ENCODE measurements at regions not wholly inside any gene's neighbourhood (a gene's known extent, or its start where the extent isn't known, plus 50 kb on each side); places are given as distances from the start of the nearest gene placed in this dataset.

GRCh38 chr12:111222027-111222414, 146.9 kb downstream of the PHETA1 start:
- DNase-seq (ENCODE audit: low read depth) = no peak

- DNase-seq (ENCODE audit: low read depth) = no peak
Measured at GRCh38 chr12:111221062-111222026, 147.6 kb downstream of the PHETA1 start.

GRCh38 chr12:111220363-111220762, 148.5 kb downstream of the PHETA1 start:
- no peak for DNase-seq (ENCODE audit: low read depth)

DNA sequence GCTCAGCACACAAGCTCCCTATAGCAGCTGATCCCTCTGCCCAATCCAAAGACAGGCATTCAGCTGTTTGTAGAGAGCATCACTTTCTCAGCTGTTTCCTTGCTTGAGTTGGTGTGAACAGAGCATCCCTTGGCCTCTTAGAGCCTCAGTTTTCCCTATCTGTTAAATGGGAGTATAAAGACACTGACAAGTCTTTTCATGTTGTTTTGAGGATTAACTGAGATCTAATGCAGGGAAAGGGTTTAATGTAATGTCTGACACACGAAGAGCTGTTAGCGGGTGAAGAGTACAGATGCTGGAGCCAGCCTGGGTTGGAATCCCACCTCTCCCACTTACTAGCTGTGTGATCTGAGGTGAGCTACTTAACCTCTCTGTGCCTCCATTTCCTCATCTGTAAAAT, 149.5 kb downstream of the PHETA1 start:
- no peak for DNase-seq (ENCODE audit: low read depth)

DNA sequence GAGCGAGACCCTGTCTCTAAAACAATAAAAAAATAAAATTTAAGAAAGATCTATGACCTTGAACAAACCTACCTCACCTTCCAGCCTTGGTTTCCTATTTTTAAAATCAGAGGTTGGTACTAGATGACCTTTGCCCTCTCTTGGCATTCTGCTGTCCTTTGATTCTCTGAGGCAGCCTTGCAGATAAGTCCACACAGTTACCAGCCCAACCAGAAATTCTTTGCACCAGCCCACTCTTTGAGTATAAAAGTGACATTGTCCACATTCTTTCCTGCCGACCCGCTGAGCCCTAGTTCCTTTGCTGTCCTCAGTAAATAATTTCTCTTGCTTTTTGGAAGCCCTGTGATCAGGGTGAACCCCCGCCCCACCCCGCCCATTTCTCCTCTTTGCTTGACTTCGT, 150.4 kb downstream of the PHETA1 start:
- DNase-seq (ENCODE audit: low read depth) = no peak

GRCh38 chr12:111216387-111217159, 152.3 kb downstream of the PHETA1 start:
- no peak for DNase-seq (ENCODE audit: low read depth)

DNA sequence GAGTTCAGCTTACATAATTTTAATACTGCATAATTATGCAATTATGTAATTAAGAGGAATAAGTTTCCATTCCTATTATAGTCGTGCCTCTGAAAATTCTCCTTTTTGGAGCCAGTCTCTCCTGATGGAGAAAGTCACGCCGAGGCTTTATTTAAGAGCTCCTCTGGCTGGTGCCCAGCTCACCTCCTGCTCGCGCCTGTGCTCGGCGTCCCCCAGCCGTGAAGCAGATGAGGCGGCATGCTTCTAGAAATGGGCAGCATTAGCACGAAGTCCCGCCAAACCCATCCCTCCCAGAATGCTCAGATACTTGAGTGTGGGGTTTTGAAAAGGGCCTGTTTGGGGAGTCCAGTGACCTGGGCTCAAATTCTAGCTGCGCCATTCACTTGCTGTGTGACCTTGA, 153.0 kb downstream of the PHETA1 start:
- DNase-seq (ENCODE audit: low read depth) = no peak

DNA sequence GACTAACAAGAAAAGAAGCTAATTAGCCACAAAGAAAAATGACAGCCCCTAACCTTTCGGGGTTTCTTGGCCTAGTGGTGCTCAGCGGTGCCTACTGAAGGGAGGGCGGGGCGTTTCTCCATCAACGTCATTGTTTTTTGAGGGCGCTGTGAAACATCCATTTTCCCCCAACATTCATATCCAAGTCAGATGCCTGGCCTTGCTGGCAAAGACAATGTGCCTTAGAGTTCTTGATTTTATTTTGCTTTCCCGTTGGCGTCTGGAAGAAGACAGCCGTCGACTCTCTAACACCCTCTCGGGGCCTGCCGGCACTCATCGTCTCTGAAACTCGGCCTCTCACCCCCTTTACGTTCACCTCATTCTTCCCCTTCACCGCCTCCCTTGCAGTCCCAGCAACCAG, 154.5 kb downstream of the PHETA1 start:
- no peak for DNase-seq (ENCODE audit: low read depth)

GRCh38 chr12:111213561-111213960, 155.3 kb downstream of the PHETA1 start:
- no peak for DNase-seq (ENCODE audit: low read depth)

DNA sequence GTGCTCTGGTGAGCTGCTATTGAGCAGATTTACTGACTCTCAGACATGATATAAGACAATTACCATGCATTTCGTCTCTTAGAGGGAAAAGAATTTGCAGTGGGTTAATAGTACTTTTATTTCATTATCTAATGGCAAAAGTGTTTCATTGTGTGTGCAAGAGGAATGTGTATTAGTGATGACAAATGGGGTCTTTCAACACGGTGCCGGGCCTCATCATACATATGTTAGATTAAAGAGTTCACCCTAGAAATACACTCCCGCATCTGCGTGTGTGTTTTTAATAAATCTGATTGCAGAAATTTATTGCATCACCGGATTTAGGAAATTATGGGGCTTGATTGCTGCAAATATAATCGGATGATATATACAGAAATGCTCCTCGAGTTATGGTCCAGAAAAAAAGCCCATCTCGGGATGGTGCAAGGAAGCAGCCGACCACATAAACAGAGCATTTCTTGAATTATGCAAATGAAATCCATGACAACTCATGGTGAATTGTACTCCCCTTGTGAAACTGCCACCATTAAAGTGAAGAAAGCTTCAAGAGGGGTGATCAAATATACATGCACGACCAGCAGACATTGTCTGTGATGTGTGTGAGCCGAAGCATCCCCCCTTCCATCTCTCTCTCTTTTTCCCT, 156.0 kb downstream of the PHETA1 start:
- DNase-seq (ENCODE audit: low read depth) = no peak

DNA sequence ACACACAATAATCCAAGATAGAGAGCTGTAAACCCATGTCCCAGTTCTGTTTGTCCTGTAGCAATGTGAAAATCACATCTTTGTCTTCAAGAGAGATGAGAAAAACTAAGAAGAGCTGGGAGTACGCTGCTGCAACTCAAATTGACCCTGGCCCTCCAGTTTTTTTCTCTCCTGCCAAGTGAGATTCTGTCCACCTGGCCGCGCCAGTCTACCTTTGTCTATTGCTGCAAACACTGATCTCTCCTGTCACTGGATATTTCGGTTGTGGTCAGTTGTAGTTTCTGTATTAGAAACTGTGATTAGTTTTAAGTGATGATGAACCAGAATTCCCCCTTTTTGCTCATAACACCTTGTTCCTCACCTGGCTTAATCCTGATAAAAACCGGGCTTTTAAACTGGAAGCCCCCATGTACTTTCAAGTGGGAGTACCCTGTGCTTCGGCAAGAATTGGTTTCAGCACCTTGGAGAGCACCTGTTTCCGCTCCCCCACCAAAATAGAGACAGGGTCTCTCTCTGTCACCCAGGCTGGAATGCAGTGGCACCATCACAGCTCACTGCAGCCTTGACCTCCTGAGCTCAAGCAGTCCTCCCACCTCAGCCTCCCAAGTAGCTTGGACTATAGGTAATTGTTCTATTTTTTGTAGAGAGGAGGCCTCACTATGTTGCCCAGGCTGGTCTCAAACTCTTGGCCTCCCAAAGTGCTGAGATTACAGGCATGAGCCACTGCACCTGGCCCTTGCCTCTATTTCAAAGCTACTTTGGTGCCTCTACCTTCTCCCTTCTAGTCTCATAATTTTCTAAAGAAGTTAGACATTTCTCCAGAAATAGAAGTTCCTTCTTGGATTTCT, 156.8 kb downstream of the PHETA1 start:
- no peak for DNase-seq (ENCODE audit: low read depth)

DNA sequence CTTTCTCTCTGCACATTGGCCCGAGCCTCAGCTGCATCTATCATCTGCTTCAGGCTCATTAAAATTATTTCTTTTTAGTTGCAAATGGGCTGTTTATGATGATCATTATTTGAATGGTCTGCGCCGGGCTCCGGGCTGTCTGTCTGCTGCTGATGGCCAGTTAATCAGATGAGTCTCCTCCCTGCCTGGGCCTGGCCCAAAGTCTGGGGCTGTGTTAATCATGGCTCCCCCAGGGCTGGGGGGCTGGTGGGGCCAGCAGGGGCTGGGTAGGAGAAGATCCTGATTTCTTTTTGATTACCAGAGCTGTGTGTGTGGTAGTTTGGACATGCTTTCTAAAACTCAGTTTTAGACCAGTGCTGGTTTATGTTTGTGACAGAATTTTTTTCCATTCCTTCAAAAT, 159.1 kb downstream of the PHETA1 start:
- no peak for DNase-seq (ENCODE audit: low read depth)

DNA sequence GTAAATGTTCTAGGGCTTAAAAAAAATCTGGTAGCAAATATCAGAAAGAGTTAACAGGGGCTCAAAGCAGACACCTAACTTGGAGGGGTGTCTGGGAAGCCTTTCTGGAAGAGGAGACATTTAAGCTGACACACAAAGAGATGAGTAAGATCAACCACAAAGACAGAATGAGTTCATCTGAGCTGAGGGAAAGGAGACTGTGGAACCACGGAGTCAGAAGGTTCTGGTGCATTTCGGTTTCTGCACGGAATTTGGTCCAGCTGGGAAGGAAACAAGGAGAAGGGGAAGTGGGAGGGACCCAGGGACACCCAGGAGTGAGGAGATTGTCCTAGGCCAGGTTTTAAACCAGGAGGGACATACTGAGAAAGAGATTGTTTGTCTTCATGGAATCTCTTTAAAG, 161.1 kb downstream of the PHETA1 start:
- DNase-seq (ENCODE audit: low read depth) = no peak

DNA sequence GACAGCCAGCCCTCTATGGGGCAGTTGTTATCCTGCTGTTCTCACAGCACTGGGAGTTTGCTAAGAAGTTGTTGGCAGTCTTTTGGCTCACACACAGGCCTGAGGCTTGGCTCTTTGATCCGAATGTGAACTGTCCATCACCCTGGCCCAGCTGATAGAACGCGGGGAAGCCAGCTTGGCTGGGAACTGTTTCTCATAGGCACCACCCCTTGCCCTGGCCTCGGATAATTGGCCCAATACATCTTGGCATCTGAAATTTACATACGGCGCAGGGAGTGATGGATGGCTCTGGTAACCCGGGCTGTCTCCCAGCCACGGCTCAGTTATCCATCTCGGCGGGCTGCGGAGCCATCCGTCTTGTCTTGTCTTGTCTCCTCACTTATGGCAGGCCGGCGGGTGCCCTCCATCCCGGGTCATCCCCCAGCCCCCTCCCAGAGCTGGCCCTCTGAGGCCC, 164.1 kb downstream of the PHETA1 start:
- no peak for DNase-seq (ENCODE audit: low read depth)

DNA sequence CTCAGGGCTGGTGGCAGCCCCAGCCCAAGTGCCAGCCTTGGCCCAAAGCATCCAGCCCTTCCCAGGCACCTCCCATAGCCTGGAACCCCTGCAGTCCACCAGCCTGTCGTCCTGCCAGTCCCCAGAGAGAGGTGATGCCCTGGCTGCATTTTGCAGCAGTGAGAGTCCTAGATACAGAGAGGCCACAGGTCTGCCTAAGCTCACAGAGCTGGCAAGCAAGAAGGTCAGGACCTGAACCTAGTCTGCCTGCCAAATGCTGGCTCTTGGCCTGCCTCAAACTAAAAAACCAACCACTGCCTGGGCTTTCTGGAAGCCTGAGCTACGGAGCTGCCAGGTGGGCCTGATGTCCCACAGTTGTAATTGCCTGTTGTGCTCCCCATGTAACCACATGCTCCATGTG, 164.9 kb downstream of the PHETA1 start:
- DNase-seq (ENCODE audit: low read depth) = no peak

- no peak for DNase-seq (ENCODE audit: low read depth)
Measured at GRCh38 chr12:111203446-111203845, 165.4 kb downstream of the PHETA1 start.

GRCh38 chr12:111202237-111202915, 166.5 kb downstream of the PHETA1 start:
- no peak for DNase-seq (ENCODE audit: low read depth)

- DNase-seq (ENCODE audit: low read depth) = no peak
Measured at GRCh38 chr12:111201495-111202236, 167.2 kb downstream of the PHETA1 start.

- no peak for DNase-seq (ENCODE audit: low read depth)
Measured at GRCh38 chr12:111201036-111201435, 167.9 kb downstream of the PHETA1 start.

DNA sequence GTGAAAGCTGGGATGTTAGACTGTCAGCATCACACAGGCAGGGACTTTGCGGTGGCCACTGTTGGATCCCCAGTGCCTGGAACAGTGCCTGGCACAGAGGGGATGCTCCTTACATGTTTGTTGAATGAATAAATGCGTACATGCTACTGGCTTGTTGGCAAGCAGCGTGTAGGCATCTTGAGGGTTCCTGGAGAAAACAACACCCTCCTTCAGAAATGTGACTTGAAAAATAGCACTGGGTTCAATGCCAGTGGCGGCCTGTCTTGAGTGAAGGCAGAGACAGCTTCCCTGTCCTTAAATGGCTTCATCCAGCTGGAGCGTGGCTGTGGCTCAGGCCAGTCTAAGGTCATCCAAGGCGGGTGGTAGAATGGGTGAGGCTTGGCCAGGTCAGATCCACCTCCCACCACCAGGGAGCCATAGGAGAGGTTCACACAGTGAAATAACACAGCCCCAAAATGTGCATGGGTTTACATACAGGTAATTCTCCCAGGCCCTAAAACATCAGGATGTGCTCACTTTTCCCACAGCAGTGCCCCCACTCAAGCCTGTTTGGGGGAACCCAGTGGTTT, 171.4 kb downstream of the PHETA1 start:
- no peak for DNase-seq (ENCODE audit: low read depth)

All from activated T-cell treated with anti-CD3 and anti-CD28 coated beads for 48 hours (primary cell).